MM.1S (cell line): ENCODE measurements at regions not wholly inside any gene's neighbourhood (a gene's known extent, or its start where the extent isn't known, plus 50 kb on each side); places are given as distances from the start of the nearest gene placed in this dataset.

Experiments used
- DNase-seq: peaks from one replicate; pipeline ENCODE4 v3.0.0-alpha.2; 2015
- H2AFZ ChIP-seq: fragments of 300-600 bp; sonication (generic); 2 replicates; pipeline ENCODE4 v1.6.0; 2016; ENCODE audit warnings: antibody characterized with exemption, low read length
- H3F3A ChIP-seq: fragments of 300-600 bp; sonication (generic); 2 replicates; pipeline ENCODE4 v1.6.1; 2016; ENCODE audit warnings: mild to moderate bottlenecking, antibody characterized with exemption, low read length, moderate library complexity, mixed read lengths; ENCODE audit not compliant: insufficient read depth
- H3K27ac ChIP-seq: fragments of 300-600 bp; sonication (generic); 2 replicates; pipeline ENCODE4 v1.5.1; 2016; ENCODE audit warnings: mild to moderate bottlenecking, low read length
- H3K27me3 ChIP-seq: fragments of 300-600 bp; sonication (generic); replicated peaks from 2 replicates; pipeline ENCODE4 v1.6.0; 2016; ENCODE audit warnings: low read length; ENCODE audit not compliant: insufficient read depth
- H3K36me3 ChIP-seq: fragments of 300-600 bp; sonication (generic); replicated peaks from 2 replicates; pipeline ENCODE4 v1.6.1; 2016; ENCODE audit warnings: mild to moderate bottlenecking, low read length, mixed read lengths; ENCODE audit not compliant: insufficient read depth
- H3K4me1 ChIP-seq: fragments of 300-600 bp; sonication (generic); 2 replicates; pipeline ENCODE4 v1.6.1; 2016; ENCODE audit warnings: low read length, mixed read lengths
- H3K4me2 ChIP-seq: fragments of 300-600 bp; sonication (generic); 2 replicates; pipeline ENCODE4 v1.6.0; 2016; ENCODE audit warnings: low read depth, low read length
- H3K4me3 ChIP-seq: fragments of 300-600 bp; sonication (generic); 2 replicates; pipeline ENCODE4 v1.5.1; 2016; ENCODE audit warnings: low read length, mixed read lengths
- H3K79me2 ChIP-seq: fragments of 300-600 bp; sonication (generic); 2 replicates; pipeline ENCODE4 v1.6.1; 2016; ENCODE audit warnings: mixed run types, low read length, mixed read lengths
- H3K9ac ChIP-seq: fragments of 300-600 bp; sonication (generic); 2 replicates; pipeline ENCODE4 v1.6.1; 2016; ENCODE audit warnings: low read length, mixed read lengths
- H3K9me2 ChIP-seq: fragments of 300-600 bp; sonication (generic); replicated peaks from 2 replicates; pipeline ENCODE4 v1.6.1; 2016; ENCODE audit warnings: mild to moderate bottlenecking, low read length, mixed read lengths; ENCODE audit not compliant: insufficient read depth
- H3K9me3 ChIP-seq: fragments of 300-600 bp; sonication (generic); replicated peaks from 2 replicates; pipeline ENCODE4 v1.6.1; 2016; ENCODE audit warnings: mild to moderate bottlenecking, low read length, mixed read lengths; ENCODE audit not compliant: insufficient read depth
- H4K20me1 ChIP-seq: fragments of 300-600 bp; sonication (generic); 2 replicates; pipeline ENCODE4 v1.6.1; 2016; ENCODE audit warnings: mild to moderate bottlenecking, low read length, moderate library complexity, mixed read lengths; ENCODE audit not compliant: insufficient read depth
- CTCF ChIP-seq: fragments of 300-600 bp; sonication (generic); IDR thresholded peaks from 2 replicates; pipeline ENCODE4 v1.5.1; 2016; ENCODE audit warnings: antibody characterized with exemption, low read length, mixed read lengths
- EZH2 ChIP-seq: fragments of 300-600 bp; sonication (generic); optimal IDR thresholded peaks from 2 replicates; pipeline ENCODE3; 2017; ENCODE audit warnings: low read depth, mild to moderate bottlenecking, antibody characterized with exemption, low read length, mixed read lengths
- EZH2phosphoT487 ChIP-seq: fragments of 300-600 bp; sonication (generic); IDR thresholded peaks from 2 replicates; pipeline ENCODE4 v1.6.1; 2018; ENCODE audit warnings: antibody characterized with exemption, low read length

GRCh38 chr14:96960598-96961116, 163.5 kb downstream of the VRK1 start:
- TF ChIP-seq EZH2phosphoT487 (no peak), CTCF (no peak), EZH2 (no peak)
- Histone ChIP-seq H3K4me2 (no peak overlapping the region), H3K79me2 (no peaks in the 10 kb centered on the region), H2AFZ (no peak overlapping the region), H3K9me2 (no peaks in the 10 kb centered on the region), H3K4me3 (no peak overlapping the region), H3F3A (no peaks in the 10 kb centered on the region), H3K36me3 (no peaks in the 10 kb centered on the region), H3K9me3 (no peaks in the 10 kb centered on the region), H3K27me3 (no peaks in the 10 kb centered on the region), H3K9ac (no peak overlapping the region), H3K27ac (no peak overlapping the region), H4K20me1 (no peaks in the 10 kb centered on the region), H3K4me1 (no peaks in the 10 kb centered on the region)
- no peak for DNase-seq

GRCh38 chr14:96961895-96962294, 164.7 kb downstream of the VRK1 start:
- no peaks in the 10 kb centered on the region for H3K4me1 ChIP-seq
- H3K9ac ChIP-seq, result no peak overlapping the region
- no peaks in the 10 kb centered on the region for H3K9me3 ChIP-seq
- no peaks in the 10 kb centered on the region for H3F3A ChIP-seq
- no peak overlapping the region for H3K4me3 ChIP-seq
- H3K27me3 ChIP-seq, result no peaks in the 10 kb centered on the region
- no peak overlapping the region for H2AFZ ChIP-seq
- no peak overlapping the region for H3K27ac ChIP-seq
- TF ChIP-seq CTCF (no peak), EZH2 (no peak), EZH2phosphoT487 (no peak)
- H3K4me2 ChIP-seq, result no peak overlapping the region
- H4K20me1 ChIP-seq, result no peaks in the 10 kb centered on the region
- DNase-seq, result no peak
- no peaks in the 10 kb centered on the region for H3K36me3 ChIP-seq
- H3K9me2 ChIP-seq, result no peaks in the 10 kb centered on the region
- no peaks in the 10 kb centered on the region for H3K79me2 ChIP-seq

- Histone ChIP-seq H3K4me3 (no peak overlapping the region), H3K27me3 (no peaks in the 10 kb centered on the region), H3K9me3 (no peaks in the 10 kb centered on the region), H3K4me2 (no peak overlapping the region), H3K9ac (no peak overlapping the region), H3K9me2 (no peaks in the 10 kb centered on the region), H3K27ac (no peak overlapping the region), H3K4me1 (no peaks in the 10 kb centered on the region), H2AFZ (no peak overlapping the region), H3K79me2 (no peaks in the 10 kb centered on the region), H3F3A (no peaks in the 10 kb centered on the region), H3K36me3 (no peaks in the 10 kb centered on the region), H4K20me1 (no peaks in the 10 kb centered on the region)
- TF ChIP-seq CTCF (no peak), EZH2 (no peak), EZH2phosphoT487 (no peak)
- DNase-seq, result no peak
Measured at GRCh38 chr14:96962337-96962736, 165.2 kb downstream of the VRK1 start.
